IMR-90 (cell line): ENCODE measurements at regions not wholly inside any gene's neighbourhood (a gene's known extent, or its start where the extent isn't known, plus 50 kb on each side); places are given as distances from the start of the nearest gene placed in this dataset.

Experiments
- ATAC-seq: fragments of 200-7000 bp; cut with Tn5 transposase; 2 replicates; pipeline ENCODE4 v1.9.1; 2020; ENCODE audit warnings: low read depth, mild to moderate bottlenecking, moderate library complexity
- BruUV-seq: library from RNA; stranded (reverse); fragments of 400-500 nt; replicated peaks from 2 replicates; lab custom pipeline; 2021; lab: Mats Ljungman, UMichigan
- CTCF ChIA-PET: fragments of 300-600 bp; formaldehyde crosslinking; extraction: SDS; loops from one replicate; lab custom pipeline; 2021; ENCODE audit warnings: antibody characterized with exemption; lab: Yijun Ruan, JAX
- POLR2A ChIA-PET: fragments of 300-600 bp; sonication (Branson Sonifier 250); formaldehyde crosslinking; loops from one replicate; lab custom pipeline; 2022; ENCODE audit warnings: antibody characterized with exemption; ENCODE audit not compliant: unreplicated experiment; lab: Charles Lee
- DNase-seq: peaks from one replicate; pipeline ENCODE4 v3.0.0; 2013
- H2AFZ ChIP-seq: replicated peaks from 2 replicates; pipeline ENCODE3; 2013; ENCODE audit warnings: low read length, mild to moderate bottlenecking; ENCODE audit not compliant: poor library complexity
- H2AK5ac ChIP-seq: 2 replicates; pipeline ENCODE4 v1.6.1; 2013; ENCODE audit warnings: low read depth, low read length, inconsistent platforms
- H2AK9ac ChIP-seq: replicated peaks from 2 replicates; pipeline ENCODE3; 2013; ENCODE audit warnings: mild to moderate bottlenecking, low read depth, low read length, moderate library complexity; ENCODE audit not compliant: poor library complexity
- H2BK120ac ChIP-seq: 2 replicates; pipeline ENCODE4 v1.6.1; 2013; ENCODE audit warnings: low read depth, low read length, inconsistent platforms
- H2BK15ac ChIP-seq: 3 replicates; pipeline ENCODE4 v1.6.1; 2013; ENCODE audit warnings: low read depth, low read length, inconsistent platforms
- H2BK20ac ChIP-seq: 2 replicates; pipeline ENCODE4 v1.6.1; 2013; ENCODE audit warnings: low read depth, mild to moderate bottlenecking, inconsistent platforms, low read length, moderate library complexity
- H2BK5ac ChIP-seq: 2 replicates; pipeline ENCODE4 v1.6.1; 2013; ENCODE audit warnings: mild to moderate bottlenecking, low read depth, low read length, inconsistent platforms; ENCODE audit not compliant: poor library complexity, severe bottlenecking
- H3K14ac ChIP-seq: replicated peaks from 2 replicates; pipeline ENCODE4 v1.6.1; 2013; ENCODE audit warnings: low read depth, low read length, inconsistent platforms
- H3K18ac ChIP-seq: 2 replicates; pipeline ENCODE4 v1.6.1; 2013; ENCODE audit warnings: low read depth, low read length, control low read depth
- H3K23ac ChIP-seq: 2 replicates; pipeline ENCODE4 v1.6.1; 2013; ENCODE audit warnings: low read depth, low read length, inconsistent platforms
- H3K27ac ChIP-seq: 2 replicates; pipeline ENCODE4 v1.5.1; 2013; ENCODE audit warnings: mild to moderate bottlenecking, control low read depth, low read length; ENCODE audit not compliant: insufficient read depth
- H3K27me3 ChIP-seq: 2 replicates; pipeline ENCODE4 v1.6.1; 2013; ENCODE audit warnings: low read length; ENCODE audit not compliant: control insufficient read depth, insufficient read depth
- H3K36me3 ChIP-seq: 2 replicates; pipeline ENCODE4 v1.6.1; 2013; ENCODE audit warnings: low read length, mixed read lengths; ENCODE audit not compliant: control insufficient read depth, insufficient read depth
- H3K4ac ChIP-seq: 2 replicates; pipeline ENCODE4 v1.6.1; 2013; ENCODE audit warnings: low read depth, low read length, inconsistent platforms
- H3K4me1 ChIP-seq: 2 replicates; pipeline ENCODE4 v1.6.1; 2013; ENCODE audit warnings: low read length, mixed read lengths; ENCODE audit not compliant: control insufficient read depth, insufficient read depth
- H3K4me2 ChIP-seq: 2 replicates; pipeline ENCODE4 v1.6.1; 2013; ENCODE audit warnings: low read depth, mild to moderate bottlenecking, control low read depth, low read length, moderate library complexity
- H3K4me3 ChIP-seq: 2 replicates; pipeline ENCODE4 v1.5.1; 2013; ENCODE audit warnings: low read depth, mild to moderate bottlenecking, control low read depth, low read length, moderate library complexity; ENCODE audit not compliant: insufficient read depth
- H3K56ac ChIP-seq: 2 replicates; pipeline ENCODE4 v1.6.1; 2013; ENCODE audit warnings: low read length, inconsistent platforms; ENCODE audit not compliant: insufficient read depth; ENCODE audit errors: extremely low read depth
- H3K79me1 ChIP-seq, 2 experiments: 2 replicates each; pipeline ENCODE4 v1.6.1; 2013; ENCODE audit warnings: low read length in 2 of 2, inconsistent platforms in 1 of 2, low read depth in 1 of 2
- H3K9ac ChIP-seq: 2 replicates; pipeline ENCODE4 v1.6.1; 2013; ENCODE audit warnings: low read depth, low read length, control low read depth
- H3K9me1 ChIP-seq: 2 replicates; pipeline ENCODE4 v1.6.1; 2013; ENCODE audit warnings: low read length, inconsistent platforms; ENCODE audit not compliant: insufficient read depth
- H3K9me3 ChIP-seq: 2 replicates; pipeline ENCODE4 v1.6.1; 2013; ENCODE audit warnings: low read length; ENCODE audit not compliant: control insufficient read depth, insufficient read depth
- H4K20me1 ChIP-seq: 2 replicates; pipeline ENCODE4 v1.6.1; 2013; ENCODE audit warnings: low read length, inconsistent platforms; ENCODE audit not compliant: insufficient read depth
- H4K5ac ChIP-seq: 2 replicates; pipeline ENCODE4 v1.6.1; 2013; ENCODE audit warnings: mild to moderate bottlenecking, low read depth, low read length, control low read depth
- H4K8ac ChIP-seq, 2 experiments: 2 replicates each; pipeline ENCODE4 v1.6.1; 2013; ENCODE audit warnings: low read depth in 2 of 2, low read length in 2 of 2, control low read depth in 1 of 2, inconsistent platforms in 1 of 2
- H4K91ac ChIP-seq: 2 replicates; pipeline ENCODE4 v1.6.1; 2013; ENCODE audit warnings: low read depth, low read length, inconsistent platforms; ENCODE audit not compliant: insufficient read depth
- CHD1 ChIP-seq: IDR thresholded peaks from 2 replicates; pipeline ENCODE4 v1.6.1; 2012; ENCODE audit warnings: low read depth, low read length, improper control_type of control experiment
- MAFK ChIP-seq: IDR thresholded peaks from 2 replicates; pipeline ENCODE4 v1.6.1; 2012; ENCODE audit warnings: low read depth, low read length, improper control_type of control experiment
- NFE2L2 ChIP-seq: fragments of 150-350 bp; IDR thresholded peaks from 2 replicates; pipeline ENCODE4 v1.6.1; 2016; ENCODE audit warnings: low read depth, mild to moderate bottlenecking, low read length
- RFX5 ChIP-seq: IDR thresholded peaks from 2 replicates; pipeline ENCODE4 v1.8.0; 2012; ENCODE audit warnings: low read depth, mild to moderate bottlenecking, low read length, moderate library complexity
- WGBS, 2 experiments: methylation state at CpG; one replicate each; pipeline versions ENCODE4 v1.1.5 to v1.1.7; 2013; ENCODE audit warnings: missing lambda C conversion rate in 2 of 2; ENCODE audit not compliant: insufficient read length in 1 of 2; ENCODE audit errors: extremely low coverage in 2 of 2; 5-methylcytosine and 5-hydroxymethylcytosine counted together
- dilution Hi-C: fragments of 300-500 bp; cut with HindIII; formaldehyde crosslinking; loops from one replicate; pipeline ENCODE4 v1.14.3; 2018; ENCODE audit warnings: low sequenced_read_pairs; ENCODE audit not compliant: unreplicated experiment
- in situ Hi-C: fragments of 300-500 bp; cut with MboI; formaldehyde crosslinking; loops from 3 replicates; pipeline ENCODE4 v1.14.3; 2019; ENCODE audit warnings: low sequenced_read_pairs, inconsistent platforms, mixed read lengths
- intact Hi-C: fragments of 100-400 bp; cut with micrococcal nuclease; formaldehyde crosslinking; loops from 2 replicates; pipeline ENCODE4 v1.10.0; 2022

DNA sequence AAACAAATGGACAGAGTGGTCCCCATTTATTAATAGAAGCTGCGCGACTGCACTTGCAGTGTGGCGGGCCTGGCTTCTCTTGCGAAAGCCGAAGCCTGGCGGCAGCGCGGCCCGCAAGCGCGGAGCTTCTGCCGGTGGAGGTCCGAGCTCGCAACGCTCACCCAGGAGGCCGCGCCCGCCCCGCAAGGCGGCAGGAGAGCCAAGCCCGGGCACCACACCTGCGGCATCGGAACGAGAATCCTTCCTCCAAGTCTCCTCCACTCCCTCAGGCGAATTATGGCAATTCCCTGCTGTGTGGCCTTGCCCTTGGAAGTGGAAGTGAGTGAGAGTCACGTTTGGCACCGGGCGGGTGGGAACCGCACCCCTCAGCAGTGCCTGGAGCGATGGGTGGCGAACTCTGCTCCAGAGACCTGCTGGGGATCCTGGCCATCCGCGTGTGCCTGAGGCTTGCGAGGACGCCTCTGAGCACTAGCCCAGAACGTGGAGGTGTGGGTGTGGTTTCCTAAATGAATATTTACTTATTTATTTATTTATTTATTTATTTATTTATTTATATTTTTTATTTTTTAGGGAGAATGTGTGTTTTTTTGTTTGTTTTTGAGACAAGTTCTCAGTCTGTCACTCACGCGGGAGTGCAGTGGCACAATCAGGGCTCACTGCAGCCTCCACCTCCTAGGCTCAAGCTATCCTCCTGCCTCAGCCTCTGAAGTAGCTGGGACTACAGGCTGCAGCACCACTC lies 133.7 kb upstream of the UBE2E1 start (continued):
- no peak for TF ChIP-seq MAFK
- TF ChIP-seq NFE2L2: no peak

- ATAC-seq (no peak), DNase-seq (no peak)
- H4K5ac ChIP-seq: no peak overlapping the region
- H3K4me1 ChIP-seq: peaks cover 8% of the 10 kb centered on the region
- H4K8ac ChIP-seq: no peak overlapping the region
- no peak overlapping the region for H2AFZ ChIP-seq
- in situ Hi-C loops: no loop called here
- no CpG with 5 or more reads among the region's 4 CpGs for WGBS, 2 experiments
- H2AK9ac ChIP-seq: no peak overlapping the region
- no peak overlapping the region for H3K4me3 ChIP-seq
- TF ChIP-seq CHD1: no peak
- TF ChIP-seq RFX5: no peak
- intact Hi-C loops: no loop called here
- H2BK5ac ChIP-seq: no peak overlapping the region
- no peak overlapping the region for H2AK5ac ChIP-seq
- H3K14ac ChIP-seq: no peak overlapping the region
- H3K56ac ChIP-seq: no peak overlapping the region
- H4K20me1 ChIP-seq: no peaks in the 10 kb centered on the region
- no TSS peak for BruUV-seq
- no peak overlapping the region for H2BK120ac ChIP-seq
- no peaks in the 10 kb centered on the region for H3K36me3 ChIP-seq
- ChIA-PET CTCF (no interaction called here), POLR2A (no interaction called here)
- no peaks in the 10 kb centered on the region for H3K79me1 ChIP-seq
- H3K27ac ChIP-seq: no peak overlapping the region
- H3K9ac ChIP-seq: no peak overlapping the region
- no peak overlapping the region for H3K4me2 ChIP-seq
- H3K27me3 ChIP-seq: no peaks in the 10 kb centered on the region
- H3K18ac ChIP-seq: no peak overlapping the region
- H3K9me1 ChIP-seq: peaks cover 10% of the 10 kb centered on the region
- no peak overlapping the region for H3K4ac ChIP-seq
- no peak overlapping the region for H2BK15ac ChIP-seq
- H4K91ac ChIP-seq: no peak overlapping the region
- H3K9me3 ChIP-seq: no peaks in the 10 kb centered on the region
- dilution Hi-C loops: no loop called here
- no peak overlapping the region for H3K23ac ChIP-seq
- H2BK20ac ChIP-seq: no peak overlapping the region
Measured at GRCh38 chr3:23672628-23673027, 133.1 kb upstream of the UBE2E1 start.
